ENCODE measurements at regions not wholly inside any gene's neighbourhood (a gene's known extent, or its start where the extent isn't known, plus 50 kb on each side); places are given as distances from the start of the nearest gene placed in this dataset.

GRCh38 chr1:38524025-38524641 is 335.4 kb downstream of the RRAGC start:
- Histone ChIP-seq H3K27ac (no peak overlapping the region), H3K4me3 (no peak overlapping the region), H3K27me3 (no peaks in the 10 kb centered on the region), H3K4me1 (no peaks in the 10 kb centered on the region), H3K36me3 (no peaks in the 10 kb centered on the region), H3K9me3 (no peaks in the 10 kb centered on the region)
- TF ChIP-seq POLR2AphosphoS5 (IDR thresholded peaks at IDR 0.05) (no peak), CTCF (IDR thresholded peaks at IDR 0.05) (no peak), POLR2A (IDR thresholded peaks at IDR 0.05) (no peak)
- no peak for DNase-seq (ENCODE audit: low spot score in 2 of 2)
- intact Hi-C loops (cut with DNase I; ENCODE audit: low total_unique reads) = no loop called here

GRCh38 chr1:38523568-38523939 is 336.0 kb downstream of the RRAGC start:
- no peak overlapping the region for H3K27ac ChIP-seq
- no peaks in the 10 kb centered on the region for H3K4me1 ChIP-seq
- H3K36me3 ChIP-seq = no peaks in the 10 kb centered on the region
- no peak overlapping the region for H3K4me3 ChIP-seq
- DNase-seq (ENCODE audit: low spot score in 2 of 2) = no peak
- intact Hi-C loops (cut with DNase I; ENCODE audit: low total_unique reads) = loop anchor here (2.0 kb wide), 1 partner anchor 265 kb away; no protein-coding TSS in a partner anchor
- no peaks in the 10 kb centered on the region for H3K9me3 ChIP-seq
- no peaks in the 10 kb centered on the region for H3K27me3 ChIP-seq
- TF ChIP-seq POLR2A (IDR thresholded peaks at IDR 0.05) (no peak), POLR2AphosphoS5 (IDR thresholded peaks at IDR 0.05) (no peak), CTCF (IDR thresholded peaks at IDR 0.05) (no peak)

- Histone ChIP-seq H3K9me3 (no peaks in the 10 kb centered on the region), H3K4me3 (no peak overlapping the region), H3K27ac (no peak overlapping the region), H3K36me3 (no peaks in the 10 kb centered on the region), H3K4me1 (no peaks in the 10 kb centered on the region), H3K27me3 (no peaks in the 10 kb centered on the region)
- intact Hi-C loops (cut with DNase I; ENCODE audit: low total_unique reads) = loop anchor here (2.0 kb wide), 1 partner anchor 264 kb away; no protein-coding TSS in a partner anchor
- TF ChIP-seq POLR2AphosphoS5 (IDR thresholded peaks at IDR 0.05) (no peak), POLR2A (IDR thresholded peaks at IDR 0.05) (no peak), CTCF (IDR thresholded peaks at IDR 0.05) (no peak)
- no peak for DNase-seq (ENCODE audit: low spot score in 2 of 2)
Measured at GRCh38 chr1:38522915-38523567, 336.5 kb downstream of the RRAGC start.

- peaks cover 0 to 3% of the 10 kb centered on the region in 2 donors for H3K27me3 ChIP-seq
- TF ChIP-seq CTCF (IDR thresholded peaks at IDR 0.05) (no peak), POLR2A (IDR thresholded peaks at IDR 0.05) (no peak), POLR2AphosphoS5 (IDR thresholded peaks at IDR 0.05) (no peak)
- H3K4me1 ChIP-seq = no peaks in the 10 kb centered on the region
- no peak overlapping the region for H3K27ac ChIP-seq
- H3K36me3 ChIP-seq = no peaks in the 10 kb centered on the region
- no peak overlapping the region for H3K4me3 ChIP-seq
- H3K9me3 ChIP-seq = no peaks in the 10 kb centered on the region
- no peak for DNase-seq (ENCODE audit: low spot score in 2 of 2)
- intact Hi-C loops (cut with DNase I; ENCODE audit: low total_unique reads) = no loop called here
Measured at GRCh38 chr1:38516560-38516959, 343.0 kb downstream of the RRAGC start.

- H3K36me3 ChIP-seq = no peaks in the 10 kb centered on the region
- TF ChIP-seq POLR2AphosphoS5 (IDR thresholded peaks at IDR 0.05) (no peak), POLR2A (IDR thresholded peaks at IDR 0.05) (no peak), CTCF (IDR thresholded peaks at IDR 0.05) (no peak)
- no peaks in the 10 kb centered on the region for H3K4me1 ChIP-seq
- H3K4me3 ChIP-seq = no peak overlapping the region
- no peak for DNase-seq (ENCODE audit: low spot score in 2 of 2)
- peaks cover 0 to 6% of the 10 kb centered on the region in 2 donors for H3K27me3 ChIP-seq
- no peaks in the 10 kb centered on the region for H3K9me3 ChIP-seq
- intact Hi-C loops (cut with DNase I; ENCODE audit: low total_unique reads) = no loop called here
- H3K27ac ChIP-seq = no peak overlapping the region
Measured at GRCh38 chr1:38512789-38513188, 346.8 kb downstream of the RRAGC start.

Data from breast epithelium (tissue), 4 donors.